NAMALWA (cell line): ENCODE measurements at regions not wholly inside any gene's neighbourhood (a gene's known extent, or its start where the extent isn't known, plus 50 kb on each side); places are given as distances from the start of the nearest gene placed in this dataset.
"Not testable (repeated sequence)": the region's sequence is repeated elsewhere in the genome, so short reads cannot be mapped to it uniquely, and the experiment has no call there.

Experiments used
- DNase-seq: peaks from one replicate; pipeline ENCODE4 v3.0.0-alpha.2; 2015; ENCODE audit warnings: low spot score

DNA sequence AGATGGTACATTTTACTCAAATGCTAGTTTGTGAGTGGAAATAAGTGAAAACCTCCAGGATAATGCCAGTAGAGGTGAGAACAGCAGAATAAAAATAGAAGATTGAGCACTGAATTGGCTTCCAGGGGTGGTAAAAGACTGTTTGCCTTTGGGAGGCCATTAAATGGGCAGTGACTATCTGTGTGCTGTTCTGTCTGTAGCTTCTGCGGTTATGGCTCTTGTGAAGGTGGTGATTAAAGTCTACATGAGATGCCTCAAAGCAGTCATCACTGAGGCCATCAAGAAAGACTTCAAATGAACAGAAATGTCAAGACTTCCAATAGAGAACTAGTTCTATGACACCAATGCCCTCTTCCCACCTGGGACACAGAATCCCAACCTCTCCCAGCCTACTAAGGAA lies 108.8 kb downstream of the EFHB start:
- DNase-seq: no peak

DNA sequence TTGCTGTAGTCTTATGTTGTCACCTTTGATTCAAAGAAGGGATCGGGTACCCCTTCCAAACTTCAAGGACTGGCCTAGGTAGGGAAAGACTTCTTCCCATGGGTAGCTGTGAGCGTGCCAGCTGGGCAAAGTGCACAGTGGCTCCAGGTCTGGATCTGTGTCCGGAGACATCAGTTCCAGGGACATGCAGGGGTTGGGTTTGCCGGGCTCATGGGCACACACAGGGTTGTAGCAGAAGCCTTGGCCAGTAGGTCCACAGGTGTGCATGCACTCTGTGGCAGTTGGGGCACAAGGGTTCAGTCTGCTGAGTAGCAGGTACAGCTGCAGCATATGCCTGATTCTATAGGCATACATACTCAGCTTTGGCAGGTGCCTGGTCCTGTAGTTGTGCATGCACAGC lies 111.2 kb downstream of the EFHB start:
- DNase-seq: no peak

DNA sequence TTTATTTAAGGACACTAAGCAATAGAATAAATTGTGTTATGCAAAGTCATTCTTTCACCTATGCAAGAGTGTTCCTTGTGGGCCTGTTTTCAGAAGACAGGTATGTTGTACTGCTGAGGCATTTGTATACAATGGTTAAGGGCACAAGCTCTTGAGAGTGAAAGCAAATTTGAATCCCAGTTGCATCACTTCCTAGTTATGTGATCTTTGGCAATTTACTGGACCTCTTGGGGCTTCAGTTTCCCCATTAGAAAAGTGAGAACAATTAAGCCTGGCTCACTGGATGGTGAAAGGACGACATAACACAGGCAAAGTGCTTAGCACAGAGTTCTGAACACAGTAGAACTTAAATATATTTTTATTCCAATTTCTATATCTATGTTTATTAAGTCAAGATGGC lies 117.4 kb downstream of the EFHB start:
- DNase-seq: no peak

DNA sequence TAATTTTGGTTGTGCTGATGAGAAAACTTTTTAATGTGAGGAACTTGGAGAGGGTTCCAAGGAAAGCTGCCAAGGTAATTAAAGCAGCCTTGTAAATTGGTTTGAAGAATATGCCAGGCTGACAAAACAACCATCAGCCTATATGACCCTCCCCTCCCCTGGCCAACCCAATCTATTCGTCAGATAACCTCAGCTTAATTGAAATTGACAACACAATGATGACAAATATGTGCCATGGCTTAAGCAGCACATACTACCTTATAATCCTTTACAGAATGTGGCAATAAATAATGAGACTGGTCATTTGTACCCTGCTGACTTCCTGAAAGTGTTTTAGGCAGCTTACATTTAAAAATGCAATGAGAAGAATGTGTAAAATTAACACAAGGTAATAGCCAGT lies 118.2 kb downstream of the EFHB start:
- no peak for DNase-seq

DNA sequence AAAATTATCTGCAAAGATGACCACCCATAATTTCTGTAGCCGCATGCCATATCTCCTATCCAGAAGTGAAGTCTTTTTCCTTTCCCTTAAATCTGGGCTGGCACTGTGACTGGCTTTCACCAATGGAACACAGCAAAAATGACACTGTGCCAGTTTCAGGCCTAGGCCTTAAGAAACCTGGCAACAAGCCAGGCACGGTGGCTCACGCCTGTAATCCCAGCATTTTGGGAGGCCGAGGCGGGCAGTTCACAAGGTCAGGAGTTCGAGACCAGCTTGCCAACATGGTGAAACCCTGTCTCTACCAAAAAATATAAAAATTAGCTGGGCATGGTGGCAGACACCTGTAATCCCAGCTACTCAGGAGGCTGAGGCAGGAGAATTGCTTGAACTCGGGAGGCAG lies 120.3 kb downstream of the EFHB start:
- DNase-seq: not testable (repeated sequence)

DNA sequence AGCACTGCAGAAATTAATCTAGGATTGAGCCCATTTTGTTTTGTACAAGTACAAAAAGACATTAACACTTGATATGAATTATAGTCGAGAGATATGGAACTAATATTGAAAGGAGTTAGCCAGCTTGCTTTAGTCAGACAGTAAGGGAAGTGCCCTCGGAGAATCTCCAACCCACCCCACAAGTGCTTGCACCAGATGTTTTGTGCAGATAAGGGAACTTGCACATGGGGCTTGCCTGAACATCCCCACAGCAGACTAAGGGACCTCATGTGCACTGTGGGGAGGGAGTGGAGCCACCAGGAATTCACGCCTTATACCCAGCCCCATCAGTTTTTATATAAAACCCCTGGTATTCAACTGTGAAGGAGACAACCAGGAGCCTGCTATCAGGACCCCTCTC lies 122.3 kb downstream of the EFHB start:
- DNase-seq: no peak

DNA sequence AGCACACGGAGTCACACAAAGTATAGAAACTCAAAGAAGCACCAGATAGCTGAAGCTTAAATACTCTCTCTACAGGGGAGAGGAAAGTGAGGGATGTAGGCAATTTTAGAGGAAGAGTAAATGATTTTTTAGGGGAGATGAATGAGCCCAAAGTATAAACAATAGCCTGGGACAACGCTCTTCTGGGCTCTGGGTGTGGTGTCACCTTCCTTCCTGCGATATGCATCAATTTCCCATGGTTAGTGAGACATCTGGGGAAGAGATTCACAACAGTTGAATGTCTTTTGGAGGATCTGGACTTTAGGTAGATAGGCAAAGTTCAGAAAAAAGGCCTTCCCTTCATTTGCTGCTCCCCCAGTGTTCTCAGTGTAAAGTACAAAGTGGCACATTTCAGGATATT lies 125.2 kb downstream of the EFHB start:
- no peak for DNase-seq

DNA sequence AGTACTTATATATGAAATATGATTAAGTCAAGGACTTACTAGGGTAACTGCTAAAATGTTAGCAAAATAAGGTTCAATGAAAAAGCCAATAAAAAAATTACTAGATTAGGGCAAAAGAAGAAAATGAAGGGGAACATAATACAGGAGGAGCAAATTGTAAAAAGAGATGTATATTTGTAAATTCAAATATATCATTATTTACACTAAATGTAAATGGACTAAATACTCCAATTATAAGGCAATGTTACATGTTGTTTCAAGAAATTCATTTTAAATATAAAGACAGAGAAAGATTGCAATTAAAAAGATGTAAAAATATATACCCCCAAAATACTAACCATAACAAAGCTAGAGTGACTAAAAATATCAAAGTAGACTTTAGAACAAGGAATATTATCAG lies 134.1 kb downstream of the EFHB start:
- DNase-seq: no peak

DNA sequence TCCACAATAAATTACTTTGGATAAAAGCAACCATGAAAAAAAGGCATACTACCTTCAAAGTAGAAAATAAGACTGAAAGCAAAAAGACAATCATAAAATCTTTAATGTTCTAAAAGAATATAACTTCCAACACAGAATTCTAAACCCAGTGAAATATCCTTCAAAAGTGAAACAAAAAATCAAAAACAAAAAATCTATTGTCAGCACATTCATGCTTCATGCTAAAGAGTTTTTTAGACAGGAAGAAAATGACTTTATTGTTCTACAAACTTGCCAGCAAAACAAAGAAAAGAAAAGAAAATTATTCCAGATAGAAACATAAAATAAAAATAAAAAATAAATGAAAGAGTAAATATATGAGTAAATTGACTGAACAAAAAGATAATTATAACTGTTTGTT lies 134.9 kb downstream of the EFHB start:
- DNase-seq: no peak

DNA sequence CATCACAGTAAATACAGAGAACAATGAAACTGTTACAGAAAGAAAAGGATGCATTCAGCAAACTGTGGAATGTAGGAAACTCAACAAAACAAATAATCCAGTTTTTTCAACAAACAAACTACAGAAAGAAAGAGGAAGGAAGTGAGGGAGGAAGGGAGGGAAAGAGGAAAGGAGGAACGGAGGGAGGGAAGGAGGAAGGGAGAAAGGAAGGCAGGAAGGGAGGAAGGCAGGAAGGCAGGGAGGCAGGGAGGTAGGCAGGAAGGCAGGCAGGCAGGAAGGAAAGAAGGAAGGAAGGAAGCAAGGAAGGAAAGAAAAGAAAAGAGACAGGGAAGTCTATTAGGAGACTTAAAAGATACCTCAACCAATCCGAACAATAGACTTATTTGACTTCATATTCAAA lies 135.7 kb downstream of the EFHB start:
- no peak for DNase-seq

DNA sequence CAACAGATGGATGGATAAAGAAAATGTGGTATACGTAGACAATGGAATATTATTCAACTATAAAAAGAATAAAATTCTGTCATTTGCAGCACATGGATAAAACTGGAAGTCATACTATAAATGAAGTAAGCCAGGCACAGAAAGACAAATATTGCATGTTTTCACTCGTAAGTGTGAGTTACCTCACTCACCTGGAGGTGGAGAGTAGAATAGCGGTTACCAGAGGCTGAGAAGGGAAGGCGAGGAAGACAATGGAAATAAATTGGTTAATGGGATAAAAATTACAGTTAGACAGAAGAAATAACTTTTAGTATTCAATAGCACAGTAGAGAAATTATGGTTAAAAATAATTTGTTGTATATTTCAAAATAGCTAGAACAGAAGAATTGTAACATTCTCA lies 141.6 kb downstream of the EFHB start:
- no peak for DNase-seq

DNA sequence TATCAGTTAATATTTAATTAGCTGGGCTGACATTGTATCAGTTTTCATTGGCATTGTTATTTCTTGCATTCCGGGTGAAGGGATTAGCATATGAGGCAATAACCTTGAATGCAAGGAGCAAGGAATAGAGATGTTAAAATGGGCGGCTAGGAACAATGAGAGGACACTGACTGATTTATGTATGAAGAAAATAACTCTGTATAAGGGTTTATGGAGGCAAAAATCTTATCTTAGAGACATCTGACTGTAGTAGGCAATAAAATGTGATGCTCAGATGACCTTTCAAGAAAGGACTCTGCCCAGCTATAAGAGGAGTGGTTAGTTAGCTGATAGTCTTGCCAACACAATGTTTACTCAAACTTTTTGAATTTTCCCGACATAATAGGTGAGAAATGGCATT lies 158.3 kb downstream of the EFHB start:
- no peak for DNase-seq

DNA sequence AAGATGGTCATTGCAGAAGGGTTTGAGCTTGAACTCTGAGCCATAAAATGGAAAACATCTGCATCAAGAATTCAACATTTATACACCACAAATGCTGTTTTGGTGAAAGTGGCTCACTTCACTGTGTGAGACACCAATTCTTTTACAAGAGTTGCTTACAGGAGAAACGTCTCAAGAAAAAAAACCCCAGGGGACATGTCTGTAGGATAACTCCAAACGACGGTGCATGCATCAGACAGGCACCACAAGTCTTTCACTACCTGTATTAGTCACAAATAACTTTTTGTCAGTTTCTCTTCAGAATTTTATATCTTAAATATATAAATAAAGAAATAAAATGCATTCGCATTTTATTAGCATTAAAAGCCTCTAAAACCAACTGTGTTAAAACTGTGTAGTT lies 164.3 kb downstream of the EFHB start:
- no peak for DNase-seq

DNA sequence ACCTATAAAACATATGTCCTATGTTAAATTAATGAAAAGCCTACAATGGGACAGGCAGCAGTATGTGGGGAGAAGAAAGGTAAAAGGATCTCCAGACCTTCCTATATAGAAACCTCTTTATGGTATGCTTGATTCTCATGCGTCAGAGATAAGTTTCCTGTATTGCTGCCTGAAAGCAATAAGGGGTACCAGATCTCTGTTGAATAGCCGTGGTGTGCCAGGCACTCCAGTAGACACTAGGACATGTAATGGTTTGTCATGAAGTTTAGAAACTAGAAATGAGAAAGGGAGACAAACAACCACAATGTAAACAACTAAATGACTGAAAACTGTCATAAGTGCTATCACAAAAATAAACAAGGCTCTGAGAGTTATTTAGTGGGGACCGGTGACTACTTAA lies 168.1 kb downstream of the EFHB start:
- DNase-seq: no peak

DNA sequence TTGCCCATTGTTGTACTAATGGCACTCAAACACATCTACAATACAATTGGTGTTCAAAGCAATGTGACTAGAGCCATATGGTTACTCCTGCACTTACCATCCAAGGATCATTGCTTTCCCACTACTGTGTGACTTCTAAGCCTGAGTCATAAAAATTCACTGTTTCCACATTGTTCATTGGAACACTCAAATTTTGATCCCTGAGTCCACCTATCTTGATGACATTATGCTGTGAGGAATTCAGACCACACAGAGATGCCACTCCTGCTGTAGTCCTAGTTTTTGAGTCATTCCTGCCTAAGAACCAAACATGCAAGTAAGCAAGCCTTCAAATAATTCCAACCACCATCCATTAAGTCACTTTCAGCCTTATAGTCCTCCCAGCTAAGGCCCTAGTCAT lies 176.2 kb downstream of the EFHB start:
- no peak for DNase-seq

DNA sequence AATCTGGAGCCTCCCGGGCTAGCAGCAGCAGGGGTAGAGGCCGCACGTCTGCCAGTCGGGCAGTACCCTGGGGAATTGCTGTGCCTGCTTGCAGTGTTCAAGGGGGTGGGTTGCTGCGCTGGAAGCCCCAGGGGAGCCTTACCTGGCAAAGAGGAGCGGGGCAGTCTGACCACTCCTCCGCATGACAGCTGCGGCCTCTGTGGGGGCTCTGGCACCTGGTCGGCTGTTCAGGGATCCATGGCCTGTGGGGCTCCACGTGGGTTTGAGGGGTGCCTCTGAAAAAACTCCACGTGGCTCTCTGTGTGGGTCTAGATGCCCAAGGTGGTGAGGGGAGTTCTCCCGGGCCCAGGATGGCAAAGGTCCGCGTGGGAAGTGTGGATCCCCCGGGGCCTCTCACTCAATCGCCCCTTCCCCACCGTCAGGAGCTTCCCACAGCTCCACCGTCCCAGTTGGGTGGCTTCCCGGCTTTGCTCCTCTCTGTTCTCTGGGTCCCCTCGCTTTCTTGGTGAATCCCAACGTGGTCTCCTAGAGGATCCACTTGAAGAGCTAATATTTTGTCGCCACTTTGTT lies 184.5 kb downstream of the EFHB start:
- DNase-seq: no peak

DNA sequence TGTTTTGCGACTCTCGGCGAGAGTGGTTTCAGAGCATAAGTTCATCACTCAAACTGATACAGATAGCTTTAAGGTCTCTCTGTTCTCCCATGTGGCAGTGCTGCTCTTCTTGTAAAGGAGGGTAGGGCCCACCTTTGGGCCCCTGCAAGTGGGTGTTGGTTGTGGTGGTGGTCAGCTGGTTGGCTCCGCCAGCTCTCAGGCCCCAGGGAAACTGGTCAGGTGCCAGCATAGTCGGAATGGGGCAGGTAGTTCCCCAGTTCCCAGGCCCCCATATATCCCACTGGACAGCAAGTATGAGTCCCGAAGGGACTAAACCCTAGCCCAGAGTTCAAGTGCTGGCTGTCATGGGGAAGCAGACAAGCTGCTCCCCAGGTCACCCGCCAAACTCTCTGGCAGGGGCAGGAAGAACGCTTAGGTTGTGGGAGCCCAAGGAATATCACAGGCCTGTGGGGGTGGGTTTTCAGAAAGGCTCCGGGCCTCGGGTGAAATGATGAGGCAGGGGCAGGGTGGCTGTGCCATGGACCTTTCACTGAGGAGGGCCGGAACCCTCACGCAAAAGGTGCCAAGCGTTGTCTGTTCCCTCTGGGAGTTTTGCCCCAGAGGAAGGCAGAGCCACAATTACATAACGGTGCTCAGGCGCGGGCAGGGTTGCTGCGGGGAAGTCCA lies 185.1 kb downstream of the EFHB start:
- no peak for DNase-seq

DNA sequence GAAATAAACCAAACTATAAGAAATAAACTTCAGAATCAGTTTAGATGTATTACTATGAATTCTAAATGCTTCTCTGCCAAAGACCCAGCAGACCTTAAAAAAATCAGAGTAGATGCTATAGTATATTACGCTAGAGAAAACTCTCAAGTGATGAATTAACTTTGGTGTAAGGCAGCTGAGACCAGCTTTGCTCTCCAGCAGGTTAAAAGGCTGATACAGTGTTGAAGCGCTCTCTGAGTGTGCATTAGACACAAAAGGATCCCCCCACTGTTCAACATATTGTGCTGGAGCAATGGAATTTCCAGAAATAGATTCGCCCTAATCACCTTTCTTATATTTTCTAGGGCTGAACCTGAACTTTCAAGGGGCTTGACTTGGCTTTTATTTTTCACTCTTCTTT lies 190.0 kb downstream of the EFHB start:
- DNase-seq: no peak

DNA sequence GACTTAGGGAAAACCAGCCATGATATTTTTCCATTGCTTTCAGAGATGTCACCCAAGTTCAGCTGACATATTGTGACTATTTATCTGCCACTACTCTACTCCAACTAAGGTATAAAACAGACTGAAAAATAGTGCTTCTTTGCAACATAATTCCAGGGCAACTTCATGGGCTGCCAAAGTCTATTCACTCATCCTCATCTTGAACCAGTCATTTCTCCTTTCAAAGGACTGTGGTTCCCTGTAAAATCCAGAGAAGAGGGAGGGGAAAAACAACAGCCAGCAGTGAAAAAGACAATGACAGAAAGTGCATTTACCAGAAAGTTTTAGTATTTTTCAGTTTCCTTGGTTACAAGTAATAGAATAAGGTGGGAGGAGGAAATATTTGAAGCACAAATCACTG lies 191.1 kb downstream of the EFHB start:
- no peak for DNase-seq

DNA sequence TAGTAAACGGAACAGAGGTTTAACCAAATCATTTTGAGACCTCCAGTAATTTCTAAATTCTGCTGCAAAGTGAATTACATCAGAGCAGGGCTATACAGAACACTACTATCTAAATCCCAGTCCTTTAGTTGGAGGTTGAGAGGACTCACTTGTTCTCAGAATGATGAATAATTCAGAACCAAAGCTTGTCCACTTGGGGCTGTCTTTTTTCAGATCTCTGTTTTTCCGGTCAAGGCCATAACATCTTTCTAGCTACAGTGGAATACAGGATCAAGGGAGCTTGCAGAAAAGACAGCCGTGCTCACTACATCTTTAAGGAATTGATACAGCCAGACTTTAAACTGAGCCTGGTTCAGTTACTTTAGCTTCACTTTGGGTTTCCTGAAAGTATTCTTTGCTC lies 194.5 kb downstream of the EFHB start:
- DNase-seq: no peak

DNA sequence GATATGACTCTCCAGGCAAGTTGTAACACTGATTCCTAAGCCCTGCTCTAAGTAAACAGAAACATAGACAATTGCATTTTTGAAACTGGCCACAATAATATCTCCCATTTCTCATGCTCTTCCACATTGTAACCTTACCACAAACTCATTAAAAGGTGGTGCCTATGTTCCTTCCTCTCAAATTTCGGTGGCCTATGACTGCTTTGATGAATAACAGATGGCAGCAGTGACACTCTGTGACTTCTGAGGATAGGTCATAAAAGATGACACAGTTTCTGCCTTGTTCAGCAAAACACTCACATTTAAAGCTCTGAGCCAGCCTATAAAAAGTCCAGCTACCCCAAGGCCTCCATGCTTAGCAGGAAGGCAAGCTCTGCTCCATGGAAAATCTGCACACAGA lies 195.2 kb downstream of the EFHB start:
- DNase-seq: no peak

DNA sequence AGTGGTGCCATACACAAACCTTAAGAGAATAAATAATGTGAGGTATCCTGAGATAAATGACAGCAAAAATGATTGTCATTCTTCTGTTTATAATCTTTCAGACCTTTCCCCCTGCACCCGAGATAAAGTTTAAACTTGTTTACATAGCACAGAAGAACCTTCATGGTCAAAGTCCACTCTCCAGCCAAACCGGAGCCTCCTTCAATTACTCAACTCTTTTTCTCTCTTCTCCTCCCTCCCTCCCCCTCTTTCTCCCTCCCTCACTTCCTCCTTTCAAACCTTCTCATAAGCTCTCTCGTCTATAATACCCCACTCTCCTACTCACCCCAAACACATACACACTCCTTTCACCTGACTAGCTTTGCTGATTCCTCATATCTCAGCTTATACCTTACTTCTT lies 198.9 kb downstream of the EFHB start:
- DNase-seq: no peak

DNA sequence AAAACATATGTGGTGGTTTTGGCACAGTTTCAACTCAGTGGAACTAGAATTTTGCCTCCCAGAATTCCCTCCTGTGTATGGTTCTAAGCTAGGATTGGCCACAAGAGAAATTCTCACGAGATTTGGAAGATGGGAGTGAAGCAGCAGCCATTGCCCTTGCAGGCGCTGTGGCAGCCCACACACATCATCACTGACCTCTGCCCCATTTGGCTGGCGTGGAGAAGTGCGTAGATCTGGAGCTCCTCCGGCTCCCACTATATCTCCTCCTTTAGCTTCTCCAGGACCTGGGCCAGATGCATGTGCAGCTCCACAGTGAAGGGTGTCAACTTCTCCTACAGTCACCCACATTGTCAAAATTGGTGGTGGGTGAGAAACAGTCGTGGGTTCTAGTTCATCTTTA lies 199.6 kb downstream of the EFHB start:
- no peak for DNase-seq

DNA sequence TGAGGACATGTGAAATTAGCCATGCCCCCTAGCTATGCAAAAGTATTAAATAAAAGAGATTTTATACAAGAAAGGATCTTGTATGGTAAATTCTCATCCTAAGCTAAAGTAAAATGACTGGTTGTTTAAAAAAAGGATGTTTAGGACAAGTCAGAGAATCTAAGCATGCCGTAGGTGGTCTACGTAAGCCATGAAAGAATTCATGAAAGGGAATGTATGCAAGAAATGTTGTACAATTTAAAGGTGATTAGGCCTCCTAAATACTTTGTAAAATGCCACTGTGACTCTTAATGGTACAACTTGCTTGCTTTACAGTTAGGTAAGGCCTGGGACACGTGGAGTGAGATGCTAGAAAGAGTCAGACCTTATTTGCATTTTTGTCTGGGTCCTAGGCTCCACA lies 209.0 kb downstream of the EFHB start:
- no peak for DNase-seq

DNA sequence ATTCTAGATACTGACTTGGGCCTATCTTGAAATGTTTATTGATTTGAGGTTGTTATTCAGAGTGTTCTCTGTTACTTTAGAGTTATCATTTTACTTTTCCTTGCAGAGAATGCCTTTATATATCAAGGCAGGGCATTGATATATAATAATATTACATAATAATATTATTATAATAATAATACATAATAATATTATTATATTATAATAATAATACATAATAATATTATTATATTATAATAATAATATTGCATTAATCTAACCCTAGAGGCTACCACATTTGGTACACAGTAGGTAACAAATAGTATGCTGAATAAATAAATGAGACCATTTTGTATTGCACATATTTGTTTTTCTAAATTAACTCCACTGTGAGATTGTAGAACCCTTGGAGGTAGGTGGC lies 216.3 kb downstream of the EFHB start:
- no peak for DNase-seq
